SHP77 (cell line): ENCODE measurements at regions not wholly inside any gene's neighbourhood (a gene's known extent, or its start where the extent isn't known, plus 50 kb on each side); places are given as distances from the start of the nearest gene placed in this dataset.
"Not testable (repeated sequence)": the region's sequence is repeated elsewhere in the genome, so short reads cannot be mapped to it uniquely, and the experiment has no call there.

ENCODE experiments used
- DNase-seq, 2 experiments: peaks; one replicate each; lab custom pipeline; 2025; lab: John Stamatoyannopoulos, UW

GRCh38 chr2:42999391-42999841 lies 207.0 kb upstream of the HAAO start:
- no peak for DNase-seq

GRCh38 chr2:42998721-42999120 lies 206.3 kb upstream of the HAAO start:
- no peak for DNase-seq

- DNase-seq = no peak
These were observed 204.1 kb upstream of the HAAO start for GRCh38 chr2:42996528-42996927.

GRCh38 chr2:42995752-42996422 lies 203.5 kb upstream of the HAAO start:
- no peak for DNase-seq

- DNase-seq = not testable (repeated sequence)
These were observed 197.1 kb upstream of the HAAO start for GRCh38 chr2:42989283-42990081.

GRCh38 chr2:42988055-42988454 lies 195.7 kb upstream of the HAAO start:
- not testable (repeated sequence) for DNase-seq

- DNase-seq = no peak
These were observed 194.9 kb upstream of the HAAO start for GRCh38 chr2:42987112-42987922.

- no peak for DNase-seq
These were observed 192.2 kb upstream of the HAAO start for GRCh38 chr2:42984617-42985016.

- no peak for DNase-seq
These were observed 191.7 kb upstream of the HAAO start for GRCh38 chr2:42984081-42984480.

- DNase-seq = no peak
These were observed 188.5 kb upstream of the HAAO start for GRCh38 chr2:42980764-42981416.

GRCh38 chr2:42979870-42980763 lies 187.7 kb upstream of the HAAO start:
- no peak for DNase-seq

GRCh38 chr2:42979416-42979869 lies 187.1 kb upstream of the HAAO start:
- no peak for DNase-seq

- DNase-seq = no peak
These were observed 186.6 kb upstream of the HAAO start for GRCh38 chr2:42978887-42979415.

- no peak for DNase-seq
These were observed 185.9 kb upstream of the HAAO start for GRCh38 chr2:42978175-42978886.

GRCh38 chr2:42977270-42978174 lies 185.1 kb upstream of the HAAO start:
- DNase-seq = no peak

- no peak for DNase-seq
These were observed 184.0 kb upstream of the HAAO start for GRCh38 chr2:42976351-42976750.

- peak; percentile 21 to 38 for DNase-seq
These were observed 182.6 kb upstream of the HAAO start for GRCh38 chr2:42974721-42975717.
